ENCODE measurements at regions not wholly inside any gene's neighbourhood (a gene's known extent, or its start where the extent isn't known, plus 50 kb on each side); places are given as distances from the start of the nearest gene placed in this dataset.

GRCh38 chr16:88195269-88195705 is 187.5 kb upstream of the ZNF469 start:
- H4K8ac ChIP-seq (replicated peaks; ENCODE audit: insufficient read length, low read depth, low read length): no peak overlapping the region
- no CpG with 5 or more reads among the region's 10 CpGs for WGBS (ENCODE audit: extremely low coverage, insufficient read length, low lambda C conversion rate)
- H3K4ac ChIP-seq (ENCODE audit: low read depth, low read length): no peak overlapping the region
- Mint-ChIP-seq H3K4me1 (no peaks in the 10 kb centered on the region), H3K36me3 (ENCODE audit: insufficient read depth in 1 of 3, low read depth in 3 of 3) (peaks cover 4 to 7% (median 4%) of the 10 kb centered on the region in 3 experiments; a peak in 5 of 7 replicates), H3K9me3 (peaks cover 5 to 6% of the 10 kb centered on the region in 2 experiments), H3K27ac (no peak overlapping the region), H3K4me3 (no peak overlapping the region), H3K27me3 (ENCODE audit: low read depth) (peaks cover under 1% of the 10 kb centered on the region; the same call in 1 of the 2 replicates)
- no peak overlapping the region for H4K5ac ChIP-seq (ENCODE audit: insufficient read length, low read depth, low read length)
- H3K9me3 ChIP-seq (ENCODE audit: control insufficient read depth, low read depth, low read length): no peaks in the 10 kb centered on the region
- no peak overlapping the region for H2BK15ac ChIP-seq (ENCODE audit: low read depth, low read length)
- H3K56ac ChIP-seq (ENCODE audit: insufficient read length, low read depth, low read length): no peak overlapping the region
- no peak for TF ChIP-seq CTCF (conservative IDR thresholded peaks at IDR 0.05)
- H3K4me1 ChIP-seq (ENCODE audit: insufficient read depth, low read length): no peaks in the 10 kb centered on the region
- H2AK5ac ChIP-seq (ENCODE audit: insufficient read length, low read length): no peak overlapping the region
- H2BK20ac ChIP-seq (ENCODE audit: low read depth, low read length, poor library complexity, severe bottlenecking): no peak overlapping the region
- no peak for DNase-seq
- no peak overlapping the region for H3K9ac ChIP-seq (ENCODE audit: extremely low read depth, insufficient read length, low read length)
- no peak overlapping the region for H2BK5ac ChIP-seq (ENCODE audit: insufficient read length, low read length)
- H2AFZ ChIP-seq (ENCODE audit: low read length): no peak overlapping the region
- H3K23ac ChIP-seq (ENCODE audit: insufficient read length, low read depth, low read length): no peak overlapping the region
- no peaks in the 10 kb centered on the region for H3K27me3 ChIP-seq (ENCODE audit: insufficient read depth, low read length)
- H3K18ac ChIP-seq (ENCODE audit: insufficient read length, low read depth, low read length): no peak overlapping the region
- no peak overlapping the region for H3T11ph ChIP-seq (ENCODE audit: low read length)
- no peaks in the 10 kb centered on the region for H3K79me2 ChIP-seq (ENCODE audit: insufficient read depth, low read length)
- no peaks in the 10 kb centered on the region for H3K79me1 ChIP-seq (ENCODE audit: insufficient read depth, low read depth, low read length, poor library complexity, severe bottlenecking)
- H3K14ac ChIP-seq (ENCODE audit: insufficient read depth, low read length): no peak overlapping the region
- no peak overlapping the region for H3K27ac ChIP-seq (ENCODE audit: insufficient read length, low read depth, low read length)
- H3K23me2 ChIP-seq (ENCODE audit: insufficient read length, low read depth, low read length, poor library complexity, severe bottlenecking): no peaks in the 10 kb centered on the region
- no peak overlapping the region for H4K91ac ChIP-seq (ENCODE audit: insufficient read length, low read depth, low read length)
- no peaks in the 10 kb centered on the region for H4K20me1 ChIP-seq (ENCODE audit: control insufficient read depth, insufficient read depth, insufficient read length)
- no peak overlapping the region for H2BK12ac ChIP-seq (ENCODE audit: insufficient read length, low read depth, low read length)
- no peak overlapping the region for H3K4me2 ChIP-seq (ENCODE audit: insufficient read depth, insufficient read length, low read length)
- no peak overlapping the region for H2BK120ac ChIP-seq (ENCODE audit: low read depth, low read length, poor library complexity, severe bottlenecking)

Data from H9 (cell line).